A549 (cell line): ENCODE measurements at regions not wholly inside any gene's neighbourhood (a gene's known extent, or its start where the extent isn't known, plus 50 kb on each side); places are given as distances from the start of the nearest gene placed in this dataset.

Source experiments
- EHF ChIP-seq: fragments of 250-450 bp; sonication (Bioruptor Pico); IDR thresholded peaks from 2 replicates; pipeline ENCODE4 v1.5.0; 2020; ENCODE audit warnings: mild to moderate bottlenecking
- ESRRA ChIP-seq: fragments of 150-350 bp; IDR thresholded peaks from 2 replicates; pipeline ENCODE4 v1.6.1; 2014; ENCODE audit warnings: mild to moderate bottlenecking, low read length, borderline replicate concordance
- JUN ChIP-seq, 2 experiments: fragments of >200 bp; sonication (Bioruptor Twin); formaldehyde crosslinking; IDR thresholded peaks; 2 replicates in 1 of 2; 3 replicates in 1 of 2; pipeline ENCODE4 v1.6.1; 2016 to 2017
- PBX3 ChIP-seq: IDR thresholded peaks from 2 replicates; pipeline ENCODE4 v1.6.1; 2012
- TP53 ChIP-seq: fragments of 250-450 bp; sonication (Bioruptor Pico); IDR thresholded peaks from 2 replicates; pipeline ENCODE4 v1.5.0; 2021; ENCODE audit warnings: mild to moderate bottlenecking, moderate library complexity
- TF ChIP-seq, protein P1 (sequence below): fragments of 200-600 bp; sonication (generic); IDR thresholded peaks from 2 replicates; pipeline ENCODE4 v1.6.1; 2016; ENCODE audit warnings: antibody characterized with exemption, mild to moderate bottlenecking, moderate library complexity
- TF ChIP-seq, protein P2 (sequence below): fragments of >200 bp; sonication (Bioruptor Twin); formaldehyde crosslinking; IDR thresholded peaks from 3 replicates; pipeline ENCODE4 v1.5.1; 2016
- TF ChIP-seq, protein P3 (sequence below): IDR thresholded peaks from 2 replicates; pipeline ENCODE4 v1.6.1; 2012

DNA sequence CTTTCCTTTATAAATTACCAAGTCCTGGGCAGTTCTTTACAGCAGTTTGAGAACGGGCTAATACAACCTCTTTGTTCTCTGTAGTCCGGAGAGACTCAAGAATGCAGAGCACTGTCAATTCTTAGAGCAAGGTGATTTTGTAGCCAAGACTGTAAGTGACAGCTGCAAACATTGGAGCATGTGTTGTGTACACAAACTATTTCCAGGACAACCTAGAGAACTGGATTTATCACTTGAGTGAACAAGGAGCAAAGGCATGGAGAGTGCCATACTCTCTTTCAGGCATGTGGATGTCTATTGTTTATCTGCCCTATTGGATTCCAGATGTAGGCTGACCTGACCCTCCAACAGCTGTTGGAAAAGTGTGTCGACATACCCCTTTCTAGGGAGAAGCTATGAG is 153.9 kb downstream of the SPANXN3 start:
- TF ChIP-seq, protein P1, sequence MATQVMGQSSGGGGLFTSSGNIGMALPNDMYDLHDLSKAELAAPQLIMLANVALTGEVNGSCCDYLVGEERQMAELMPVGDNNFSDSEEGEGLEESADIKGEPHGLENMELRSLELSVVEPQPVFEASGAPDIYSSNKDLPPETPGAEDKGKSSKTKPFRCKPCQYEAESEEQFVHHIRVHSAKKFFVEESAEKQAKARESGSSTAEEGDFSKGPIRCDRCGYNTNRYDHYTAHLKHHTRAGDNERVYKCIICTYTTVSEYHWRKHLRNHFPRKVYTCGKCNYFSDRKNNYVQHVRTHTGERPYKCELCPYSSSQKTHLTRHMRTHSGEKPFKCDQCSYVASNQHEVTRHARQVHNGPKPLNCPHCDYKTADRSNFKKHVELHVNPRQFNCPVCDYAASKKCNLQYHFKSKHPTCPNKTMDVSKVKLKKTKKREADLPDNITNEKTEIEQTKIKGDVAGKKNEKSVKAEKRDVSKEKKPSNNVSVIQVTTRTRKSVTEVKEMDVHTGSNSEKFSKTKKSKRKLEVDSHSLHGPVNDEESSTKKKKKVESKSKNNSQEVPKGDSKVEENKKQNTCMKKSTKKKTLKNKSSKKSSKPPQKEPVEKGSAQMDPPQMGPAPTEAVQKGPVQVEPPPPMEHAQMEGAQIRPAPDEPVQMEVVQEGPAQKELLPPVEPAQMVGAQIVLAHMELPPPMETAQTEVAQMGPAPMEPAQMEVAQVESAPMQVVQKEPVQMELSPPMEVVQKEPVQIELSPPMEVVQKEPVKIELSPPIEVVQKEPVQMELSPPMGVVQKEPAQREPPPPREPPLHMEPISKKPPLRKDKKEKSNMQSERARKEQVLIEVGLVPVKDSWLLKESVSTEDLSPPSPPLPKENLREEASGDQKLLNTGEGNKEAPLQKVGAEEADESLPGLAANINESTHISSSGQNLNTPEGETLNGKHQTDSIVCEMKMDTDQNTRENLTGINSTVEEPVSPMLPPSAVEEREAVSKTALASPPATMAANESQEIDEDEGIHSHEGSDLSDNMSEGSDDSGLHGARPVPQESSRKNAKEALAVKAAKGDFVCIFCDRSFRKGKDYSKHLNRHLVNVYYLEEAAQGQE: no peak
- TF ChIP-seq PBX3 (no peak), ESRRA (no peak), JUN (IDR thresholded peaks at IDR 0.05) (no peak), TP53 (CRISPR knock-in tag) (no peak), EHF (CRISPR knock-in tag) (no peak)
- TF ChIP-seq, protein P2, sequence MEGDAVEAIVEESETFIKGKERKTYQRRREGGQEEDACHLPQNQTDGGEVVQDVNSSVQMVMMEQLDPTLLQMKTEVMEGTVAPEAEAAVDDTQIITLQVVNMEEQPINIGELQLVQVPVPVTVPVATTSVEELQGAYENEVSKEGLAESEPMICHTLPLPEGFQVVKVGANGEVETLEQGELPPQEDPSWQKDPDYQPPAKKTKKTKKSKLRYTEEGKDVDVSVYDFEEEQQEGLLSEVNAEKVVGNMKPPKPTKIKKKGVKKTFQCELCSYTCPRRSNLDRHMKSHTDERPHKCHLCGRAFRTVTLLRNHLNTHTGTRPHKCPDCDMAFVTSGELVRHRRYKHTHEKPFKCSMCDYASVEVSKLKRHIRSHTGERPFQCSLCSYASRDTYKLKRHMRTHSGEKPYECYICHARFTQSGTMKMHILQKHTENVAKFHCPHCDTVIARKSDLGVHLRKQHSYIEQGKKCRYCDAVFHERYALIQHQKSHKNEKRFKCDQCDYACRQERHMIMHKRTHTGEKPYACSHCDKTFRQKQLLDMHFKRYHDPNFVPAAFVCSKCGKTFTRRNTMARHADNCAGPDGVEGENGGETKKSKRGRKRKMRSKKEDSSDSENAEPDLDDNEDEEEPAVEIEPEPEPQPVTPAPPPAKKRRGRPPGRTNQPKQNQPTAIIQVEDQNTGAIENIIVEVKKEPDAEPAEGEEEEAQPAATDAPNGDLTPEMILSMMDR: no peak
- TF ChIP-seq, protein P3, sequence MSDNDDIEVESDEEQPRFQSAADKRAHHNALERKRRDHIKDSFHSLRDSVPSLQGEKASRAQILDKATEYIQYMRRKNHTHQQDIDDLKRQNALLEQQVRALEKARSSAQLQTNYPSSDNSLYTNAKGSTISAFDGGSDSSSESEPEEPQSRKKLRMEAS: no peak
